Neural progenitor cell (in vitro differentiated cells): ENCODE measurements at regions not wholly inside any gene's neighbourhood (a gene's known extent, or its start where the extent isn't known, plus 50 kb on each side); places are given as distances from the start of the nearest gene placed in this dataset.

Experiments
- DNase-seq: peaks from one replicate; pipeline ENCODE4 v3.0.0-alpha.2; 2016; ENCODE audit warnings: low spot score
- H2AFZ ChIP-seq: fragments of 200-600 bp; sonication (generic); replicated peaks from 2 replicates; pipeline ENCODE4 v1.6.1; 2016; ENCODE audit warnings: antibody characterized with exemption
- H3F3A ChIP-seq: fragments of 200-600 bp; sonication (generic); 2 replicates; pipeline ENCODE4 v1.6.1; 2016; ENCODE audit warnings: antibody characterized with exemption, low read depth
- H3K27ac ChIP-seq: fragments of 200-600 bp; sonication (generic); 2 replicates; pipeline ENCODE4 v1.5.1; 2016; ENCODE audit warnings: mild to moderate bottlenecking
- H3K27me3 ChIP-seq: fragments of 200-600 bp; sonication (generic); 2 replicates; pipeline ENCODE4 v1.6.1; 2016; ENCODE audit warnings: mild to moderate bottlenecking, moderate library complexity
- H3K36me3 ChIP-seq: fragments of 200-600 bp; sonication (generic); 2 replicates; pipeline ENCODE4 v1.5.1; 2016
- H3K4me1 ChIP-seq: fragments of 200-600 bp; sonication (generic); 2 replicates; pipeline ENCODE4 v1.6.1; 2016; ENCODE audit warnings: mixed run types
- H3K4me2 ChIP-seq: fragments of 200-600 bp; sonication (generic); 2 replicates; pipeline ENCODE4 v1.6.1; 2016
- H3K4me3 ChIP-seq: fragments of 200-600 bp; sonication (generic); 2 replicates; pipeline ENCODE4 v1.5.1; 2016
- H3K79me2 ChIP-seq: fragments of 200-600 bp; sonication (generic); 2 replicates; pipeline ENCODE4 v1.6.1; 2016; ENCODE audit warnings: low read depth
- H3K9ac ChIP-seq: fragments of 200-600 bp; sonication (generic); 2 replicates; pipeline ENCODE4 v1.6.1; 2016
- H3K9me3 ChIP-seq: fragments of 200-600 bp; sonication (generic); 2 replicates; pipeline ENCODE4 v1.5.1; 2016; ENCODE audit warnings: low read depth
- H4K20me1 ChIP-seq: fragments of 200-600 bp; sonication (generic); 2 replicates; pipeline ENCODE4 v1.6.1; 2016; ENCODE audit warnings: low read depth
- H3K27ac Mint-ChIP-seq: 3 replicates; pipeline ENCODE4 v1.8.0; 2021; ENCODE audit warnings: mixed read lengths
- H3K27me3 Mint-ChIP-seq: 2 replicates; pipeline ENCODE4 v1.8.0; 2022; ENCODE audit warnings: low read depth, mild to moderate bottlenecking, inconsistent platforms, moderate library complexity, mixed read lengths; ENCODE audit not compliant: insufficient read depth
- H3K36me3 Mint-ChIP-seq: 3 replicates; pipeline ENCODE4 v1.8.0; 2021; ENCODE audit warnings: mixed read lengths
- H3K4me1 Mint-ChIP-seq: 3 replicates; pipeline ENCODE4 v1.8.0; 2021; ENCODE audit warnings: mixed read lengths
- H3K4me3 Mint-ChIP-seq: 3 replicates; pipeline ENCODE4 v1.8.0; 2021; ENCODE audit warnings: mild to moderate bottlenecking, moderate library complexity, mixed read lengths
- H3K9me3 Mint-ChIP-seq: 3 replicates; pipeline ENCODE4 v1.8.0; 2020; ENCODE audit warnings: mixed read lengths
- CTCF ChIP-seq: fragments of 200-600 bp; sonication (generic); IDR thresholded peaks from 2 replicates; pipeline ENCODE4 v1.5.1; 2017; ENCODE audit warnings: antibody characterized with exemption, mild to moderate bottlenecking
- EZH2 ChIP-seq: fragments of 200-600 bp; sonication (generic); IDR thresholded peaks from 2 replicates; pipeline ENCODE4 v1.6.1; 2017; ENCODE audit warnings: antibody characterized with exemption, mild to moderate bottlenecking, moderate library complexity
- EZH2phosphoT487 ChIP-seq: fragments of 200-600 bp; sonication (generic); IDR thresholded peaks from 2 replicates; pipeline ENCODE4 v1.6.1; 2017; ENCODE audit warnings: antibody characterized with exemption

DNA sequence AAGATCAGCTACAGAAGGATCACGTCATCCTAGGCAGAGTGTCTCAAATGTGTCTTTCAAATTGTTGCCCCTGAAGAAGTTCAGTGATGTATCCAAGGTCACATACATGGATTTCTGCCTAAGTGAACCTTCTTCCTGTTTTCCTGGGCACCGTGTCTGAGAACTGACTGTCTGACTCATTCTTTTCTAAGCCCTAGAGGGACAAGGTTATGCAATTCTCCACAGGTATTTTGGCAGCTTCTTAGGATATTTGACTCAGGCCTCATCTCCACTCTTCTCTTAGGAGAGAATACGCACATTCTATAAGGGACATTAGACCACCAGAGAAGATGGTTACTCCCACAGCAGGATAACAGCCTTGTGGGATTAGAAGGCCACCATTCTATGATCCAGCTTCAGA is 391.9 kb upstream of the THBS1 start:
- Histone ChIP-seq H3K9me3 (no peaks in the 10 kb centered on the region), H3K36me3 (no peaks in the 10 kb centered on the region), H3K79me2 (no peaks in the 10 kb centered on the region), H2AFZ (no peak overlapping the region), H3K27ac (no peak overlapping the region), H3K4me1 (no peaks in the 10 kb centered on the region), H4K20me1 (no peaks in the 10 kb centered on the region), H3F3A (no peaks in the 10 kb centered on the region), H3K9ac (no peak overlapping the region), H3K4me3 (no peak overlapping the region), H3K27me3 (no peaks in the 10 kb centered on the region), H3K4me2 (no peak overlapping the region)
- H3K4me1 Mint-ChIP-seq, result no peaks in the 10 kb centered on the region
- TF ChIP-seq EZH2phosphoT487, result no peak
- no peak for TF ChIP-seq CTCF
- TF ChIP-seq EZH2, result no peak
- no peak overlapping the region for H3K27ac Mint-ChIP-seq
- H3K4me3 Mint-ChIP-seq, result no peak overlapping the region
- H3K9me3 Mint-ChIP-seq, result peaks cover 2% of the 10 kb centered on the region
- no peak for DNase-seq
- peaks cover 4% of the 10 kb centered on the region for H3K27me3 Mint-ChIP-seq
- no peaks in the 10 kb centered on the region for H3K36me3 Mint-ChIP-seq

- Histone ChIP-seq H3K4me3 (no peak overlapping the region), H3K79me2 (no peaks in the 10 kb centered on the region), H3K27ac (no peak overlapping the region), H2AFZ (no peak overlapping the region), H4K20me1 (no peaks in the 10 kb centered on the region), H3F3A (no peaks in the 10 kb centered on the region), H3K27me3 (no peaks in the 10 kb centered on the region), H3K9me3 (no peaks in the 10 kb centered on the region), H3K4me2 (no peak overlapping the region), H3K9ac (no peak overlapping the region), H3K4me1 (no peaks in the 10 kb centered on the region), H3K36me3 (no peaks in the 10 kb centered on the region)
- Mint-ChIP-seq H3K27ac (no peak overlapping the region), H3K9me3 (no peaks in the 10 kb centered on the region), H3K4me1 (no peaks in the 10 kb centered on the region), H3K27me3 (peaks cover 4% of the 10 kb centered on the region), H3K36me3 (no peaks in the 10 kb centered on the region), H3K4me3 (no peak overlapping the region)
- DNase-seq, result no peak
- TF ChIP-seq EZH2, result no peak
- TF ChIP-seq CTCF, result no peak
- TF ChIP-seq EZH2phosphoT487, result no peak
Observed at GRCh38 chr15:39191871-39192291, 389.0 kb upstream of the THBS1 start.

DNA sequence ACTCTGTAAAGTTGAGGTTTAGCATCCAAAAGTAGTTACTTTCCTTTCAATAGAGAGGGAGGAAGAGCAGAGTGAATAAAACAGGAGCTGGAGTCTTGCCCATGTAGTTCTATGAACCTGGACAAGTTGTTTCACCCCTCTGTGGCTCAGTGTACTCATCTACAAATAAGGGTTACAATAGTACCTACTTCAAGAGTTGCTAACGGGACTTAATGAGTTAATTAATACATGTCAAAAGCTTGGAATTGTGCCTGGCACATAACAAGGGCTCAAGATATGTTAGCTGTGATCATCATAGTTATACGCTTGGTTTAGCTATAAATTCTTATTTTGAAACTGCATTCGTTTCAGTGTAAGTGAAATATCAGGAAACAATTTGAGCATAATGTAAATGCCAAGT is 388.5 kb upstream of the THBS1 start:
- Histone ChIP-seq H3K79me2 (no peaks in the 10 kb centered on the region), H2AFZ (no peak overlapping the region), H3K9me3 (no peaks in the 10 kb centered on the region), H3K27me3 (no peaks in the 10 kb centered on the region), H4K20me1 (no peaks in the 10 kb centered on the region), H3K4me1 (no peaks in the 10 kb centered on the region), H3K27ac (no peak overlapping the region), H3K4me2 (no peak overlapping the region), H3F3A (no peaks in the 10 kb centered on the region), H3K36me3 (no peaks in the 10 kb centered on the region), H3K4me3 (no peak overlapping the region), H3K9ac (no peak overlapping the region)
- Mint-ChIP-seq H3K27me3 (peaks cover 4% of the 10 kb centered on the region), H3K9me3 (no peaks in the 10 kb centered on the region), H3K27ac (no peak overlapping the region), H3K36me3 (no peaks in the 10 kb centered on the region), H3K4me1 (no peaks in the 10 kb centered on the region), H3K4me3 (no peak overlapping the region)
- DNase-seq, result no peak
- TF ChIP-seq EZH2phosphoT487 (no peak), CTCF (no peak), EZH2 (no peak)
